Activated naive CD8-positive, alpha-beta T cell (primary cell): ENCODE measurements at regions not wholly inside any gene's neighbourhood (a gene's known extent, or its start where the extent isn't known, plus 50 kb on each side); places are given as distances from the start of the nearest gene placed in this dataset.

Experiments used
- H3K27ac Mint-ChIP-seq: one replicate; pipeline ENCODE4 v1.8.0; 2021; ENCODE audit warnings: mixed read lengths
- H3K27me3 Mint-ChIP-seq: one replicate; pipeline ENCODE4 v1.8.0; 2021; ENCODE audit warnings: mixed read lengths
- H3K36me3 Mint-ChIP-seq: one replicate; pipeline ENCODE4 v1.8.0; 2021; ENCODE audit warnings: mixed read lengths
- H3K4me1 Mint-ChIP-seq: one replicate; pipeline ENCODE4 v1.8.0; 2021; ENCODE audit warnings: low read depth, mixed read lengths
- H3K4me3 Mint-ChIP-seq: one replicate; pipeline ENCODE4 v1.8.0; 2021; ENCODE audit warnings: mild to moderate bottlenecking, mixed read lengths
- H3K9me3 Mint-ChIP-seq: one replicate; pipeline ENCODE4 v1.8.0; 2021; ENCODE audit warnings: low read depth, mixed read lengths

- no peak overlapping the region for H3K27ac Mint-ChIP-seq
- H3K9me3 Mint-ChIP-seq: no peaks in the 10 kb centered on the region
- no peaks in the 10 kb centered on the region for H3K36me3 Mint-ChIP-seq
- H3K27me3 Mint-ChIP-seq: peaks cover 6% of the 10 kb centered on the region
- peaks cover 25% of the 10 kb centered on the region for H3K4me1 Mint-ChIP-seq
- H3K4me3 Mint-ChIP-seq: no peak overlapping the region
Measured at GRCh38 chr11:123303924-123304323, 108.9 kb upstream of the CLMP start.

DNA sequence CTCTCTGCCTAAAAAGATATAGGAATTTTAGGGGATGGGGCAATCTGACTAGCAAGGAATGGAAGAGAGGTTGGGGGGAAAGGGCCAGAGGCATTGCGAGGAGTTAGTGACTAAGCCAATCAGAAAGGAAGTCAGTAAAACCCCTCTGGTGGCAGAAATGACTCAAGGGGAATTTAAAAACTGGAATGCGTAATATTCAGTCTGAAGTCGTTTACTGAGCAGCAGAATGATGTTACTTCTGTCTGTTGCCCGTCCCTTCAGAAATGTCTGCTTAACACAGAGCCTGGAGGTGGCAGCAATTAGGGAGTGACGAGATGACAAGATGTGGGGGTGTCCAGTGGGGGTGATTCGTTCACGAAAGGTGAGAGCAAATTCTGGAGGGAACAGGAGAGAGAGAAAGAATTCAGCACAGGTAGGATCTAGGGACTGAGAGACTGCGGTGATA lies 107.7 kb upstream of the CLMP start:
- Mint-ChIP-seq H3K27me3 (peaks cover 6% of the 10 kb centered on the region), H3K27ac (peak overlapping the region; percentile 88), H3K4me1 (peaks cover 25% of the 10 kb centered on the region), H3K9me3 (no peaks in the 10 kb centered on the region), H3K4me3 (peak overlapping the region; percentile 62), H3K36me3 (no peaks in the 10 kb centered on the region)

DNA sequence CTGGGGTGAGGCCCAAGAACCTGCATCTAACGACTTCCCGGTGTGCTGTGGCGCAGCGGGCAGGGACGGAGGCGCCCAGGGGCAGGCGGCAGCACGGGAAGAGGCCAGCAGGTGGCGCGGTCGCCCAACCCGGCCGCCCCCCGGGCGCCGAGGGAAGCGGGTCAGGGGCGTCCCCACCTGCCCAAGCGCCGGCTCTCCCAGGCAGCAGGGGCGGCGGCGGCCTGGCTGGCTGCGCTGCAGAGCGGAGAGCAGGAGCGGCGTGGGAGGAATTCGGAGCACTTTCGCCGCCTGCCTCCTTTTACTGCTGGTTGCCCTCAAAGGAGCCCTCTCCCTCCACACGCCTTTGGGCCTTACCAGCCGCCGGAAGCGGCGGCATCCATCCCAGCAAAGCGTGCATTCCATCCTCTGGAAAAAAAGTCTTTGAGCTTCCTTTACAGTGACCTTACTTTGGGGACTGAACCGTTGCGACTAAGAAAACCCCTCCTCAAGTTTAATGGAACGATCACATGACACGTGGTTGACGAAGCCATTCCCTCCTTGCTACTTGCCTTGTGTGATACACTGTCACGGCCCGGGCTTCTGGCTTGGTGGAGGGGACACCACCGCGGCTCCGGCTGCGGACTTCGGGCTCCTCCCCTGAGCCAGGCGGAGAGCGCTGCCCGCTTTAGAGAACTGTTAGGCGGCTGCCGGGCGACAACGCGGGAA lies 106.8 kb upstream of the CLMP start:
- Mint-ChIP-seq H3K27ac (peak overlapping the region; percentile 34), H3K36me3 (no peaks in the 10 kb centered on the region), H3K4me1 (peaks cover 25% of the 10 kb centered on the region), H3K9me3 (no peaks in the 10 kb centered on the region), H3K4me3 (peak overlapping the region; percentile 68), H3K27me3 (peaks cover 6% of the 10 kb centered on the region)

DNA sequence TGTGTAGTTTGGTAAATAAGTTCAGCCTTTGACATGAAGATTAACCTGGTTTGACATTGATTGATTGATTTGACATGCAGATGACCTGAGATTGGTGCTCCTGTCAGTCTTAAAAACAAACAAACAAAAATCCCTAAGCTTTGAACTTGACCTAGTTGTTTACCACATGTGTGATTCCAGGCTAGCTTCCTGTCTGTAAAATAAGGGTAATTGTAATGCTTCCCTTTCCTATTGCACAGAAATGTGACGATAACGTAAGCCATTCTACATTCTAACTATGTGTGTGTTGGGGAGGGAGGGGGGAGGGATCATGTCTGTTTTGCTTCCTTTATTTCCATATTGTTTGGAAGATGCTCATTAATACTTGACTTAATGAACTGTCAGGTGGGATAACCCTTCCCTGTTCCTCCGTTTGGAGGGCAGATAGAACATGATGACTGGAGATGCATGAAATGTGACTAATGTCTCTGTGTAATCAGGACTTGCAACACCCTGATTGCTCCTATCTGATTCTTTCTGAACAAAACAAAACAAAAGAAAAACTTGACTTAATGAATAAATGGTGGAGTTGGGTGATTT lies 106.1 kb upstream of the CLMP start:
- Mint-ChIP-seq H3K27me3 (peaks cover 4% of the 10 kb centered on the region), H3K9me3 (no peaks in the 10 kb centered on the region), H3K27ac (no peak overlapping the region), H3K4me1 (peaks cover 25% of the 10 kb centered on the region), H3K36me3 (no peaks in the 10 kb centered on the region), H3K4me3 (peak overlapping the region; percentile 68)

DNA sequence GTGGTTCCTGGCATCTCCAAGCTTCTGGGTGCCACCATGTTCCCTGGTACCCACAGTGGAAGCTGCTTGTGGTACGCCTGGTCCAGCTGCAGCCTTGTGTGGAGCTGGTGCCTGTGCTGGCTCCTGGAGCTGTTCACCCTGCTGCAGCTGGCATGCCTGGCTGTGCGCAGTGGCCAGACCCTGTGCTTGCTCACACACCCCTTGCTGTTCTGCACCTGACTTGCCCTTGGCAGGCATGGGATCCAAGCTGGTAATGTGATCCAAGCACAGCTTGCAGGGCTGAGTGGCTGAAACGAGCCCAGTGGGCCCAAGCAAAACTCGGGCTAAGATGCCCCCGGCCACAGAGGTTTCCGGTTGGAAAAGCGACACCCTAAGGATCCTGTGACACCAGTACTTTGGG lies 104.7 kb upstream of the CLMP start:
- H3K4me3 Mint-ChIP-seq: no peak overlapping the region
- H3K36me3 Mint-ChIP-seq: no peaks in the 10 kb centered on the region
- peaks cover 25% of the 10 kb centered on the region for H3K4me1 Mint-ChIP-seq
- no peaks in the 10 kb centered on the region for H3K9me3 Mint-ChIP-seq
- H3K27ac Mint-ChIP-seq: no peak overlapping the region
- peaks cover 2% of the 10 kb centered on the region for H3K27me3 Mint-ChIP-seq

GRCh38 chr11:123298488-123299447 lies 103.7 kb upstream of the CLMP start:
- H3K4me1 Mint-ChIP-seq: peaks cover 25% of the 10 kb centered on the region
- H3K36me3 Mint-ChIP-seq: no peaks in the 10 kb centered on the region
- H3K27me3 Mint-ChIP-seq: peaks cover 2% of the 10 kb centered on the region
- H3K27ac Mint-ChIP-seq: no peak overlapping the region
- no peak overlapping the region for H3K4me3 Mint-ChIP-seq
- H3K9me3 Mint-ChIP-seq: no peaks in the 10 kb centered on the region

GRCh38 chr11:123292647-123293046 lies 97.6 kb upstream of the CLMP start:
- H3K9me3 Mint-ChIP-seq: no peaks in the 10 kb centered on the region
- no peaks in the 10 kb centered on the region for H3K27me3 Mint-ChIP-seq
- H3K4me3 Mint-ChIP-seq: no peak overlapping the region
- no peak overlapping the region for H3K27ac Mint-ChIP-seq
- H3K4me1 Mint-ChIP-seq: no peaks in the 10 kb centered on the region
- no peaks in the 10 kb centered on the region for H3K36me3 Mint-ChIP-seq

GRCh38 chr11:123291201-123291869 lies 96.3 kb upstream of the CLMP start:
- H3K4me1 Mint-ChIP-seq: no peaks in the 10 kb centered on the region
- H3K36me3 Mint-ChIP-seq: no peaks in the 10 kb centered on the region
- no peak overlapping the region for H3K4me3 Mint-ChIP-seq
- no peak overlapping the region for H3K27ac Mint-ChIP-seq
- no peaks in the 10 kb centered on the region for H3K9me3 Mint-ChIP-seq
- no peaks in the 10 kb centered on the region for H3K27me3 Mint-ChIP-seq

- H3K27me3 Mint-ChIP-seq: peaks cover 4% of the 10 kb centered on the region
- H3K9me3 Mint-ChIP-seq: no peaks in the 10 kb centered on the region
- H3K36me3 Mint-ChIP-seq: no peaks in the 10 kb centered on the region
- H3K4me3 Mint-ChIP-seq: no peak overlapping the region
- no peak overlapping the region for H3K27ac Mint-ChIP-seq
- H3K4me1 Mint-ChIP-seq: no peaks in the 10 kb centered on the region
Measured at GRCh38 chr11:123286761-123287160, 91.7 kb upstream of the CLMP start.

DNA sequence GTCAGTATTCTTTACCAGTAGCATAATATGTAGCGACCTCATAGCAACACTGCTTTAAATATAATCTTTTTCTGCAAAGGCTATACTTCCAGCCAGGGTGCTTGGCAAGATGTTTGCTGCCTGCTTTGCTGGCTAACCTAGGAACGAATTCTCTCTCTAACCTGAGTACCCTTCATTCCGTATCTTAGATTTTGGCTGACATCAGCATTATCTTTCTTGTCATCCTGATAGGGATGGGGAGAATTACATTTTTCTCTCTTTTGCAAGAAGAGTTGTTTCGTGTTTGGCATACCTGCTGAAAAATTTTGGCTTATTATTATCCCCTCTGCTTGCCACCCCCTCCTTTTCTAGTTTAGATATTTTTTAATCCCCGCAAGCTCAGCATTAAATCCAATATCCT lies 91.2 kb upstream of the CLMP start:
- Mint-ChIP-seq H3K36me3 (no peaks in the 10 kb centered on the region), H3K4me3 (no peak overlapping the region), H3K27ac (no peak overlapping the region), H3K27me3 (peaks cover 5% of the 10 kb centered on the region), H3K9me3 (no peaks in the 10 kb centered on the region), H3K4me1 (no peaks in the 10 kb centered on the region)

- no peaks in the 10 kb centered on the region for H3K9me3 Mint-ChIP-seq
- no peaks in the 10 kb centered on the region for H3K36me3 Mint-ChIP-seq
- peaks cover 6% of the 10 kb centered on the region for H3K27me3 Mint-ChIP-seq
- no peak overlapping the region for H3K4me3 Mint-ChIP-seq
- H3K4me1 Mint-ChIP-seq: no peaks in the 10 kb centered on the region
- no peak overlapping the region for H3K27ac Mint-ChIP-seq
Measured at GRCh38 chr11:123284454-123284853, 89.4 kb upstream of the CLMP start.

GRCh38 chr11:123282597-123282996 lies 87.5 kb upstream of the CLMP start:
- Mint-ChIP-seq H3K4me3 (no peak overlapping the region), H3K27ac (no peak overlapping the region), H3K4me1 (no peaks in the 10 kb centered on the region), H3K9me3 (no peaks in the 10 kb centered on the region), H3K27me3 (peaks cover 11% of the 10 kb centered on the region), H3K36me3 (no peaks in the 10 kb centered on the region)

GRCh38 chr11:123273616-123274015 lies 78.6 kb upstream of the CLMP start:
- no peaks in the 10 kb centered on the region for H3K4me1 Mint-ChIP-seq
- H3K36me3 Mint-ChIP-seq: no peaks in the 10 kb centered on the region
- peaks cover 3% of the 10 kb centered on the region for H3K27me3 Mint-ChIP-seq
- no peak overlapping the region for H3K27ac Mint-ChIP-seq
- H3K9me3 Mint-ChIP-seq: no peaks in the 10 kb centered on the region
- no peak overlapping the region for H3K4me3 Mint-ChIP-seq

DNA sequence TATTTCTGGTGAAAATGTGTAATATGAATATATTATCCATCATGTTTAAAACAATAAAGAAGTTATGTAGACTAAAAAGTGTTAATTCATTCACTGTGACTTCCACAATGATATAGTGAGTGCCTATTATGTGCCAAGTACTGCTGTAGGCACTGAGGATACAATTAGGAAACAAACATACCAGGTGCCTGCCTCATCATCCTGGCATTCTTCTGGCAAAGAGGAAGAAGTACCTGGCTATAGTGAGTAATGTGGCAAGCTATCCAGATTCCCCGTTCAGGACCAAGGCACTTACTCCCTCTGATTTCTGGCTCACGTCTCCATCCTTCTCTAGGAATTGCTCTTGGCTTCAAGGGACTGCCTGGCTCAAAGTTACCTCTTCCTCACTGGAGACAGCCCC lies 77.5 kb upstream of the CLMP start:
- H3K9me3 Mint-ChIP-seq: no peaks in the 10 kb centered on the region
- no peaks in the 10 kb centered on the region for H3K4me1 Mint-ChIP-seq
- H3K36me3 Mint-ChIP-seq: no peaks in the 10 kb centered on the region
- no peaks in the 10 kb centered on the region for H3K27me3 Mint-ChIP-seq
- no peak overlapping the region for H3K27ac Mint-ChIP-seq
- H3K4me3 Mint-ChIP-seq: no peak overlapping the region

- Mint-ChIP-seq H3K4me3 (no peak overlapping the region), H3K27ac (no peak overlapping the region), H3K4me1 (no peaks in the 10 kb centered on the region), H3K36me3 (no peaks in the 10 kb centered on the region), H3K27me3 (peaks cover under 1% of the 10 kb centered on the region), H3K9me3 (no peaks in the 10 kb centered on the region)
Measured at GRCh38 chr11:123268156-123268555, 73.1 kb upstream of the CLMP start.
